ENCODE measurements at regions not wholly inside any gene's neighbourhood (a gene's known extent, or its start where the extent isn't known, plus 50 kb on each side); places are given as distances from the start of the nearest gene placed in this dataset.

- TF ChIP-seq CTCF (IDR thresholded peaks at IDR 0.05; ENCODE audit: low read depth, low read length) (no peak), MYC (IDR thresholded peaks at IDR 0.05; ENCODE audit: low read depth, low read length) (no peak), MAX (IDR thresholded peaks at IDR 0.05; ENCODE audit: low read depth, low read length) (no peak), POLR2A (IDR thresholded peaks at IDR 0.05; ENCODE audit: extremely low read depth, insufficient read length) (no peak)
- no peak overlapping the region for H3K4me3 ChIP-seq (ENCODE audit: low read depth, low read length)
- no peak for DNase-seq (ENCODE audit: low read depth)
These were observed 253.9 kb downstream of the AHR start for GRCh38 chr7:17552373-17552772.

GRCh38 chr7:17552952-17553351 is 254.5 kb downstream of the AHR start:
- H3K4me3 ChIP-seq (ENCODE audit: low read depth, low read length): no peak overlapping the region
- TF ChIP-seq MYC (IDR thresholded peaks at IDR 0.05; ENCODE audit: low read depth, low read length): no peak
- DNase-seq (ENCODE audit: low read depth): no peak

- TF ChIP-seq MAX (IDR thresholded peaks at IDR 0.05; ENCODE audit: low read depth, low read length) (no peak), MYC (IDR thresholded peaks at IDR 0.05; ENCODE audit: low read depth, low read length) (no peak), CTCF (IDR thresholded peaks at IDR 0.05; ENCODE audit: low read depth, low read length) (no peak), POLR2A (IDR thresholded peaks at IDR 0.05; ENCODE audit: extremely low read depth, insufficient read length) (no peak)
- H3K4me3 ChIP-seq (ENCODE audit: low read depth, low read length): no peak overlapping the region
- DNase-seq (ENCODE audit: low read depth): no peak
These were observed 256.0 kb downstream of the AHR start for GRCh38 chr7:17554341-17555015.

- no peak for TF ChIP-seq MAX (IDR thresholded peaks at IDR 0.05; ENCODE audit: low read depth, low read length)
- TF ChIP-seq MYC (IDR thresholded peaks at IDR 0.05; ENCODE audit: low read depth, low read length): no peak
- no peak for TF ChIP-seq CTCF (IDR thresholded peaks at IDR 0.05; ENCODE audit: low read depth, low read length)
- TF ChIP-seq POLR2A (IDR thresholded peaks at IDR 0.05; ENCODE audit: extremely low read depth, insufficient read length): no peak
- H3K4me3 ChIP-seq (ENCODE audit: low read depth, low read length): no peak overlapping the region
- no peak for DNase-seq (ENCODE audit: low read depth)
These were observed 257.9 kb downstream of the AHR start for GRCh38 chr7:17556247-17556956.

- no peak overlapping the region for H3K4me3 ChIP-seq (ENCODE audit: low read depth, low read length)
- no peak for TF ChIP-seq POLR2A (IDR thresholded peaks at IDR 0.05; ENCODE audit: extremely low read depth, insufficient read length)
- TF ChIP-seq MYC (IDR thresholded peaks at IDR 0.05; ENCODE audit: low read depth, low read length): no peak
- no peak for TF ChIP-seq CTCF (IDR thresholded peaks at IDR 0.05; ENCODE audit: low read depth, low read length)
- TF ChIP-seq MAX (IDR thresholded peaks at IDR 0.05; ENCODE audit: low read depth, low read length): no peak
- no peak for DNase-seq (ENCODE audit: low read depth)
These were observed 258.8 kb downstream of the AHR start for GRCh38 chr7:17557251-17557671.

GRCh38 chr7:17558135-17558534 is 259.7 kb downstream of the AHR start:
- DNase-seq (ENCODE audit: low read depth): no peak
- no peak for TF ChIP-seq CTCF (IDR thresholded peaks at IDR 0.05; ENCODE audit: low read depth, low read length)
- no peak for TF ChIP-seq MAX (IDR thresholded peaks at IDR 0.05; ENCODE audit: low read depth, low read length)
- no peak for TF ChIP-seq POLR2A (IDR thresholded peaks at IDR 0.05; ENCODE audit: extremely low read depth, insufficient read length)
- TF ChIP-seq MYC (IDR thresholded peaks at IDR 0.05; ENCODE audit: low read depth, low read length): no peak
- H3K4me3 ChIP-seq (ENCODE audit: low read depth, low read length): no peak overlapping the region

Measured in NB4 (cell line).